ENCODE measurements at regions not wholly inside any gene's neighbourhood (a gene's known extent, or its start where the extent isn't known, plus 50 kb on each side); places are given as distances from the start of the nearest gene placed in this dataset.

- no peak for TF ChIP-seq CTCF (IDR thresholded peaks at IDR 0.05; ENCODE audit: borderline replicate concordance, control extremely low read depth, extremely low read depth, insufficient read depth, missing control alignments)
- no peak for DNase-seq (ENCODE audit: low spot score)
- in situ Hi-C loops (cut with MboI; ENCODE audit: low sequenced_read_pairs, unreplicated experiment) = no loop called here
These were observed 117.5 kb upstream of the FSTL4 start for GRCh38 chr5:133729800-133730199.

- in situ Hi-C loops (cut with MboI; ENCODE audit: low sequenced_read_pairs, unreplicated experiment) = no loop called here
- no peak for DNase-seq (ENCODE audit: low spot score)
- no peak for TF ChIP-seq CTCF (IDR thresholded peaks at IDR 0.05; ENCODE audit: borderline replicate concordance, control extremely low read depth, extremely low read depth, insufficient read depth, missing control alignments)
These were observed 116.1 kb upstream of the FSTL4 start for GRCh38 chr5:133728475-133728874.

- in situ Hi-C loops (cut with MboI; ENCODE audit: low sequenced_read_pairs, unreplicated experiment) = no loop called here
- no peak for TF ChIP-seq CTCF (IDR thresholded peaks at IDR 0.05; ENCODE audit: borderline replicate concordance, control extremely low read depth, extremely low read depth, insufficient read depth, missing control alignments)
- no peak for DNase-seq (ENCODE audit: low spot score)
These were observed 115.3 kb upstream of the FSTL4 start for GRCh38 chr5:133727636-133728035.

- in situ Hi-C loops (cut with MboI; ENCODE audit: low sequenced_read_pairs, unreplicated experiment) = no loop called here
- no peak for TF ChIP-seq CTCF (IDR thresholded peaks at IDR 0.05; ENCODE audit: borderline replicate concordance, control extremely low read depth, extremely low read depth, insufficient read depth, missing control alignments)
- no peak for DNase-seq (ENCODE audit: low spot score)
These were observed 111.5 kb upstream of the FSTL4 start for GRCh38 chr5:133723651-133724366.

GRCh38 chr5:133723126-133723525, 110.8 kb upstream of the FSTL4 start:
- in situ Hi-C loops (cut with MboI; ENCODE audit: low sequenced_read_pairs, unreplicated experiment) = no loop called here
- TF ChIP-seq CTCF (IDR thresholded peaks at IDR 0.05; ENCODE audit: borderline replicate concordance, control extremely low read depth, extremely low read depth, insufficient read depth, missing control alignments) = no peak
- no peak for DNase-seq (ENCODE audit: low spot score)

- in situ Hi-C loops (cut with MboI; ENCODE audit: low sequenced_read_pairs, unreplicated experiment) = no loop called here
- TF ChIP-seq CTCF (IDR thresholded peaks at IDR 0.05; ENCODE audit: borderline replicate concordance, control extremely low read depth, extremely low read depth, insufficient read depth, missing control alignments) = no peak
- DNase-seq (ENCODE audit: low spot score) = no peak
These were observed 109.0 kb upstream of the FSTL4 start for GRCh38 chr5:133721365-133721764.

Measured in GM13976 (cell line).